Activated naive CD4-positive, alpha-beta T cell treated with anti-CD3 and anti-CD28 coated beads for 36 hours (primary cell): ENCODE measurements at regions not wholly inside any gene's neighbourhood (a gene's known extent, or its start where the extent isn't known, plus 50 kb on each side); places are given as distances from the start of the nearest gene placed in this dataset.

ENCODE experiments used
- CTCF ChIA-PET: fragments of 350-600 bp; sonication (Branson Sonifier 250); formaldehyde crosslinking; loops from one replicate; lab custom pipeline; 2021; ENCODE audit warnings: antibody characterized with exemption; lab: Charles Lee
- DNase-seq: peaks from one replicate; pipeline ENCODE4 v3.0.0-alpha.2; 2020
- H3K27ac Mint-ChIP-seq: one replicate; pipeline ENCODE4 v1.8.0; 2021; ENCODE audit warnings: mild to moderate bottlenecking, mixed read lengths
- H3K27me3 Mint-ChIP-seq: one replicate; pipeline ENCODE4 v1.8.0; 2021; ENCODE audit warnings: low read depth, mixed read lengths
- H3K36me3 Mint-ChIP-seq: one replicate; pipeline ENCODE4 v1.8.0; 2021; ENCODE audit warnings: low read depth, mixed read lengths
- H3K4me1 Mint-ChIP-seq: one replicate; pipeline ENCODE4 v1.8.0; 2021; ENCODE audit warnings: low read depth, mixed read lengths
- H3K4me3 Mint-ChIP-seq: one replicate; pipeline ENCODE4 v1.8.0; 2021; ENCODE audit warnings: mild to moderate bottlenecking, moderate library complexity, mixed read lengths
- H3K9me3 Mint-ChIP-seq: one replicate; pipeline ENCODE4 v1.8.0; 2021; ENCODE audit warnings: mixed read lengths
- intact Hi-C: fragments of 100-400 bp; cut with micrococcal nuclease; formaldehyde crosslinking; loops from one replicate; pipeline ENCODE4 v1.15.1; 2023

- Mint-ChIP-seq H3K36me3 (no peaks in the 10 kb centered on the region), H3K4me3 (no peak overlapping the region), H3K27me3 (no peaks in the 10 kb centered on the region), H3K9me3 (no peaks in the 10 kb centered on the region), H3K27ac (no peak overlapping the region), H3K4me1 (no peaks in the 10 kb centered on the region)
- intact Hi-C loops, result no loop called here
- CTCF ChIA-PET, result no interaction called here
- DNase-seq, result no peak
Measured at GRCh38 chr5:125276096-125276495, 529.7 kb upstream of the ZNF608 start.

- DNase-seq, result no peak
- Mint-ChIP-seq H3K36me3 (no peaks in the 10 kb centered on the region), H3K27me3 (no peaks in the 10 kb centered on the region), H3K27ac (no peak overlapping the region), H3K4me1 (no peaks in the 10 kb centered on the region), H3K9me3 (no peaks in the 10 kb centered on the region), H3K4me3 (no peak overlapping the region)
- CTCF ChIA-PET, result no interaction called here
- intact Hi-C loops, result no loop called here
Measured at GRCh38 chr5:125277494-125278154, 531.2 kb upstream of the ZNF608 start.

- no peak for DNase-seq
- H3K9me3 Mint-ChIP-seq, result no peaks in the 10 kb centered on the region
- CTCF ChIA-PET, result no interaction called here
- H3K4me1 Mint-ChIP-seq, result no peaks in the 10 kb centered on the region
- intact Hi-C loops, result no loop called here
- H3K36me3 Mint-ChIP-seq, result no peaks in the 10 kb centered on the region
- no peaks in the 10 kb centered on the region for H3K27me3 Mint-ChIP-seq
- no peak overlapping the region for H3K4me3 Mint-ChIP-seq
- no peak overlapping the region for H3K27ac Mint-ChIP-seq
Measured at GRCh38 chr5:125278711-125279110, 532.3 kb upstream of the ZNF608 start.

GRCh38 chr5:125281667-125282066 is 535.2 kb upstream of the ZNF608 start:
- CTCF ChIA-PET, result no interaction called here
- no peak overlapping the region for H3K27ac Mint-ChIP-seq
- DNase-seq, result no peak
- no peak overlapping the region for H3K4me3 Mint-ChIP-seq
- no peaks in the 10 kb centered on the region for H3K27me3 Mint-ChIP-seq
- H3K36me3 Mint-ChIP-seq, result no peaks in the 10 kb centered on the region
- intact Hi-C loops, result no loop called here
- H3K9me3 Mint-ChIP-seq, result no peaks in the 10 kb centered on the region
- no peaks in the 10 kb centered on the region for H3K4me1 Mint-ChIP-seq

- no peaks in the 10 kb centered on the region for H3K9me3 Mint-ChIP-seq
- CTCF ChIA-PET, result no interaction called here
- no peaks in the 10 kb centered on the region for H3K27me3 Mint-ChIP-seq
- H3K36me3 Mint-ChIP-seq, result no peaks in the 10 kb centered on the region
- intact Hi-C loops, result no loop called here
- H3K4me1 Mint-ChIP-seq, result no peaks in the 10 kb centered on the region
- DNase-seq, result no peak
- H3K27ac Mint-ChIP-seq, result no peak overlapping the region
- no peak overlapping the region for H3K4me3 Mint-ChIP-seq
Measured at GRCh38 chr5:125283372-125283771, 536.9 kb upstream of the ZNF608 start.

GRCh38 chr5:125286271-125286670 is 539.8 kb upstream of the ZNF608 start:
- Mint-ChIP-seq H3K27ac (no peak overlapping the region), H3K9me3 (peaks cover 3% of the 10 kb centered on the region), H3K4me1 (no peaks in the 10 kb centered on the region), H3K27me3 (no peaks in the 10 kb centered on the region), H3K4me3 (no peak overlapping the region), H3K36me3 (no peaks in the 10 kb centered on the region)
- intact Hi-C loops, result no loop called here
- DNase-seq, result no peak
- CTCF ChIA-PET, result no interaction called here

- no peak overlapping the region for H3K4me3 Mint-ChIP-seq
- no peak for DNase-seq
- CTCF ChIA-PET, result no interaction called here
- intact Hi-C loops, result no loop called here
- H3K4me1 Mint-ChIP-seq, result no peaks in the 10 kb centered on the region
- no peak overlapping the region for H3K27ac Mint-ChIP-seq
- peaks cover 5% of the 10 kb centered on the region for H3K9me3 Mint-ChIP-seq
- no peaks in the 10 kb centered on the region for H3K36me3 Mint-ChIP-seq
- no peaks in the 10 kb centered on the region for H3K27me3 Mint-ChIP-seq
Measured at GRCh38 chr5:125289606-125290005, 543.2 kb upstream of the ZNF608 start.

- intact Hi-C loops, result no loop called here
- CTCF ChIA-PET, result no interaction called here
- Mint-ChIP-seq H3K27ac (no peak overlapping the region), H3K36me3 (no peaks in the 10 kb centered on the region), H3K4me1 (no peaks in the 10 kb centered on the region), H3K27me3 (no peaks in the 10 kb centered on the region), H3K9me3 (peaks cover 5% of the 10 kb centered on the region), H3K4me3 (no peak overlapping the region)
- no peak for DNase-seq
Measured at GRCh38 chr5:125290935-125291334, 544.5 kb upstream of the ZNF608 start.

GRCh38 chr5:125291447-125291846 is 545.0 kb upstream of the ZNF608 start:
- Mint-ChIP-seq H3K4me1 (no peaks in the 10 kb centered on the region), H3K27ac (no peak overlapping the region), H3K36me3 (no peaks in the 10 kb centered on the region), H3K9me3 (peaks cover 5% of the 10 kb centered on the region), H3K4me3 (no peak overlapping the region), H3K27me3 (no peaks in the 10 kb centered on the region)
- CTCF ChIA-PET, result no interaction called here
- intact Hi-C loops, result no loop called here
- no peak for DNase-seq

GRCh38 chr5:125293223-125293622 is 546.8 kb upstream of the ZNF608 start:
- H3K4me1 Mint-ChIP-seq, result no peaks in the 10 kb centered on the region
- no peak overlapping the region for H3K27ac Mint-ChIP-seq
- CTCF ChIA-PET, result no interaction called here
- H3K27me3 Mint-ChIP-seq, result no peaks in the 10 kb centered on the region
- DNase-seq, result no peak
- intact Hi-C loops, result no loop called here
- no peak overlapping the region for H3K4me3 Mint-ChIP-seq
- H3K36me3 Mint-ChIP-seq, result no peaks in the 10 kb centered on the region
- peaks cover 5% of the 10 kb centered on the region for H3K9me3 Mint-ChIP-seq

- Mint-ChIP-seq H3K27me3 (no peaks in the 10 kb centered on the region), H3K36me3 (no peaks in the 10 kb centered on the region), H3K27ac (no peak overlapping the region), H3K9me3 (peaks cover 5% of the 10 kb centered on the region), H3K4me1 (no peaks in the 10 kb centered on the region), H3K4me3 (no peak overlapping the region)
- no peak for DNase-seq
- intact Hi-C loops, result no loop called here
- CTCF ChIA-PET, result no interaction called here
Measured at GRCh38 chr5:125293726-125294125, 547.3 kb upstream of the ZNF608 start.

GRCh38 chr5:125294844-125295243 is 548.4 kb upstream of the ZNF608 start:
- no peak overlapping the region for H3K4me3 Mint-ChIP-seq
- peaks cover 5% of the 10 kb centered on the region for H3K9me3 Mint-ChIP-seq
- H3K36me3 Mint-ChIP-seq, result no peaks in the 10 kb centered on the region
- no peaks in the 10 kb centered on the region for H3K27me3 Mint-ChIP-seq
- no peak overlapping the region for H3K27ac Mint-ChIP-seq
- DNase-seq, result no peak
- H3K4me1 Mint-ChIP-seq, result no peaks in the 10 kb centered on the region
- intact Hi-C loops, result no loop called here
- CTCF ChIA-PET, result no interaction called here

GRCh38 chr5:125295405-125295872 is 549.0 kb upstream of the ZNF608 start:
- no peak overlapping the region for H3K27ac Mint-ChIP-seq
- DNase-seq, result no peak
- H3K27me3 Mint-ChIP-seq, result no peaks in the 10 kb centered on the region
- peaks cover 4% of the 10 kb centered on the region for H3K9me3 Mint-ChIP-seq
- H3K4me3 Mint-ChIP-seq, result no peak overlapping the region
- intact Hi-C loops, result no loop called here
- CTCF ChIA-PET, result no interaction called here
- H3K36me3 Mint-ChIP-seq, result no peaks in the 10 kb centered on the region
- H3K4me1 Mint-ChIP-seq, result no peaks in the 10 kb centered on the region
